Upper lobe of left lung (tissue), 4 donors: ENCODE measurements at regions not wholly inside any gene's neighbourhood (a gene's known extent, or its start where the extent isn't known, plus 50 kb on each side); places are given as distances from the start of the nearest gene placed in this dataset.

Experiments
- POLR2AphosphoS5 ChIP-seq, 2 donors: sonication (generic); formaldehyde crosslinking; IDR thresholded peaks; one replicate each; pipeline ENCODE4 v1.5.1; 2017; ENCODE audit warnings: antibody characterized with exemption in 2 of 2
- TF ChIP-seq, protein P1 (sequence below), 6 experiments: fragments of 450-650 bp in 4 of 6; fragments of 200-600 bp in 2 of 6; sonication (generic) in 2 of 6; IDR thresholded peaks; one replicate each; pipeline ENCODE4 v1.5.1; 2016 to 2019; ENCODE audit warnings: antibody characterized with exemption in 6 of 6

DNA sequence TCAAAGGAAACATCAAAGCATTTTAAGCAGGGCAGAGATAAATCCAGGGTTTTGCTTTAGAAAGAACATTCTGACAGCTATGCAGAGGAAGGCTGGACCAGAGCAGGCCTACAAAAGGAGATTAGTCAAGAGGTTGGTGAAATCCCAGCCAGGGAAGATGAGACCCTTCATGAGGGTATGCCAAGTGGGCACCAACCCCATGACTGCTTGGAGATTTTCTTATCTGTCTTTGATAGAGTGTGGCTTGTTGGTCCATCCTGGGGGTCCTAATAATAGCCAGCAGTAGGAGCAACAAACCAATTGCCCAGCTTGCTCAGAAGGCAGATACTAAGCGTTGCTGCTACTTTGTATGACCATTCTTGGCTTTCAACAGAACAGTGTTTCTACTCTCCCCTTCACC is 895.4 kb downstream of the EPHA4 start:
- TF ChIP-seq, protein P1, sequence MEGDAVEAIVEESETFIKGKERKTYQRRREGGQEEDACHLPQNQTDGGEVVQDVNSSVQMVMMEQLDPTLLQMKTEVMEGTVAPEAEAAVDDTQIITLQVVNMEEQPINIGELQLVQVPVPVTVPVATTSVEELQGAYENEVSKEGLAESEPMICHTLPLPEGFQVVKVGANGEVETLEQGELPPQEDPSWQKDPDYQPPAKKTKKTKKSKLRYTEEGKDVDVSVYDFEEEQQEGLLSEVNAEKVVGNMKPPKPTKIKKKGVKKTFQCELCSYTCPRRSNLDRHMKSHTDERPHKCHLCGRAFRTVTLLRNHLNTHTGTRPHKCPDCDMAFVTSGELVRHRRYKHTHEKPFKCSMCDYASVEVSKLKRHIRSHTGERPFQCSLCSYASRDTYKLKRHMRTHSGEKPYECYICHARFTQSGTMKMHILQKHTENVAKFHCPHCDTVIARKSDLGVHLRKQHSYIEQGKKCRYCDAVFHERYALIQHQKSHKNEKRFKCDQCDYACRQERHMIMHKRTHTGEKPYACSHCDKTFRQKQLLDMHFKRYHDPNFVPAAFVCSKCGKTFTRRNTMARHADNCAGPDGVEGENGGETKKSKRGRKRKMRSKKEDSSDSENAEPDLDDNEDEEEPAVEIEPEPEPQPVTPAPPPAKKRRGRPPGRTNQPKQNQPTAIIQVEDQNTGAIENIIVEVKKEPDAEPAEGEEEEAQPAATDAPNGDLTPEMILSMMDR (IDR thresholded peaks at IDR 0.05), result no peak
- no peak for TF ChIP-seq POLR2AphosphoS5 (IDR thresholded peaks at IDR 0.05)
